ENCODE measurements at regions not wholly inside any gene's neighbourhood (a gene's known extent, or its start where the extent isn't known, plus 50 kb on each side); places are given as distances from the start of the nearest gene placed in this dataset.
A peak's percentile ranks its signal among the peaks of the same experiment; 100 is the strongest.

DNA sequence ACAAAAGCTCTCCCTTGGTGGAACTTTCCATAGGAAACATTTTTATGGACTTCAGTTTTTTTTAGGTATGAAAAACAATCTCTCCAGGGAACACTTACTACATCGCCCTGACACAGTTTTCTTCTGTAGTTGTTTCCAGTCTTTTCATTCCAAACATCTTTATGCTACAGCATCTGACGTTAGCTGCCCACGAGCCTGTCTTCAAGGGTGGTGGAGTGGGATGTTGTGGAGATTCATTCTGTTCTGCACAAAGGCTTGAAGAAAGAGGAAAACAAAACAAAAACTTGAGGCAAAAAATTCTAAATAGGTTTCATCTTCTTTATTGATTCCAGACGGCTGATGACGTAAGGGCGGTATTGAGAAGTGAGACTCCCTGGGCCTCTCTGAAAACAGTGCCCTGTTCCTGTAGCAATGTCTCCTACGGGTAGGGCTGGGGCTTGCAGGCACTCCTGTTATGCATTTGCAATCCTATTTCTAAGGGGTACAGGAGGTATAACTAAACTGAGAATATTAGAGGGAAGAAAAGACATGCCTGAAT is 375.0 kb downstream of the RNF144A start:
- ATAC-seq = no peak
- no peak for DNase-seq

- no peak for ATAC-seq
Measured at GRCh38 chr2:7309582-7309981, 392.4 kb downstream of the RNF144A start.

DNA sequence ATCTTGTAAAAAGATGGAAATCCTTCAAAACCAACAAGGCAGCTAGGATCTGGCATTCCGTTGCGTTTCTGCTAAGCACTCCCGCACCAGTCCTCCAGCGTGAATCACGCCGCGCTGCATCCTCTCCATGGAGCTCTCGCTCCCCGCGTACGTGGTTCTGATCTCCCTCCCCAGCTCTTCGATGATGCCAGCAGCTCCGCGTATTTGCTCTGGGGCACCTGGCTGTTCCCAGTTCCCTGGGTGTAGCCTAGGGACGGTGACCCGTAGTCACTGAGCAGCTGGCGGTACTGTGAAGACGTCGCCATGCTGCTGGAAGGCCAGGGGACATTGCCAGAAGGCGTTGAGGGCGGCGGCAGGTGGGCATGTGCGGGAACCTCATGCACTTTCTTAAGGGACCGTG is 407.5 kb downstream of the RNF144A start:
- ATAC-seq (no peak), DNase-seq (no peak)

More at GRCh38 chr2:7309582-7309981, 392.4 kb downstream of the RNF144A start:
- no peak for DNase-seq

DNA sequence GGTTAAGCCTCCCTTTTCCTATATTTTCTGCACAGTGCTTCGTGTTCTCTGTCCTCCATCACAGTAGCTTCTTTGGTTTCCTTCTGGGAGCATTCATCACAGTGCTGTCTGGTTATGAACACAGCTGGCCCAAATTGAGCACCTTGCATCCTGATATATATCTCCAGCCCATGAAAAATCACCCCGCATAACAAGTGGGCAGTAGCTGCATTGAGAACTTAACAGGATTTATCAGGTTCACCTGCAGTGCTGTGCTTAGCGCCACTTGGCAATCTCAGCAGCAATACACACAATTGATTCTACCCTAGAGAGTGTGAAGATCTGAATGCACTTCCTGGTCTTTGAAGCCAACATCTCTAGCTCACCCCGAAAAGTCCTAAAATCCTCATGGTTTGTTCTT is 408.0 kb downstream of the RNF144A start:
- no peak for DNase-seq
- ATAC-seq = no peak

- no peak for DNase-seq
- ATAC-seq = no peak
Measured at GRCh38 chr2:7329465-7329864, 412.3 kb downstream of the RNF144A start.

DNA sequence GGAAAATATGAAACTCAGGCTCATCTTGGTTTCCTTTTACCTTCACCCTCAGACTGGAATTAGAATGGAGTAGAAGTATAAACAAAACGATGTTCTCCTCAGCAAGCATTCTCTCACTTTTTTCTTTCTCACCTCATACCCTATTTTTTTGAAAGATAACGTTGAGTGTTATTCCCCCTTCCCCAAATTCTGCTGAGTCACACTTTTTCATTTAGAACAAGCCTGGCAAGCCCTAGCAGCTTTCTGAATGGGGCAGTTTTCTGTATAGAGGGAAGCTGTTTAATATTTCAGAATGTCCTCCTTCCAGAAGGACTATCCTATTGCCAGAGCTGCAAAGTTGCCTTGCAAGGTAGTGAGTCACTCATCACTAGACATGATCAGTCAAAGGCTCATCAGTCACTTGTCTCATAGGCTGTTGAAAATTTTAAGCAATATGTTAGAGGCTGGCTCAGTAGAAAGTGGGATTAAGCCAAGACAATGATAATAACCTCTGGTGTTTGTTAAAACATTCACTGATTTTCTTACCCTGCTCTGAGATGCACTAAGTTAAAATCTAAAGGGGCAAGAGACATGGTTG is 416.1 kb downstream of the RNF144A start:
- no peak for DNase-seq
- ATAC-seq = no peak

- ATAC-seq (no peak), DNase-seq (no peak)
Measured at GRCh38 chr2:7333960-7334493, 416.8 kb downstream of the RNF144A start.

DNA sequence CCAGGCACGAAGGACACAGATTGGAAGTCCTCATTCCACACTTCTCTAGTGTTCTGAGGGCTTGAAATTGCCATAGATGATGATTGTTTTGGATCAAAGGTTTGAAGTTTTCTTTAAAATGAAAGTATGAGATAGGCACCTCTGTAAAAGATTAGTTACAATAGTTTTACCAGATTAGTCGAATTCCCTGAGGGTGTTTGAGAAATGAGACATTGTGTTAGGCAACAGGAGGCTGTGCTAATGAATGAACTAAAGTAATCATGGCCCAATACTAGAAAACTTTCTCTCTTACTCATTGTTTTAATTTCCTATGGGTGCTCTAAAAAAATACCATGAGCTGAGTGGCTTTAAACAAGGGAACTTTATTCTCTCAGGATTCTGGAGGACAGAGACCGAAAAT is 421.7 kb downstream of the RNF144A start:
- DNase-seq (no peak), ATAC-seq (no peak)

DNA sequence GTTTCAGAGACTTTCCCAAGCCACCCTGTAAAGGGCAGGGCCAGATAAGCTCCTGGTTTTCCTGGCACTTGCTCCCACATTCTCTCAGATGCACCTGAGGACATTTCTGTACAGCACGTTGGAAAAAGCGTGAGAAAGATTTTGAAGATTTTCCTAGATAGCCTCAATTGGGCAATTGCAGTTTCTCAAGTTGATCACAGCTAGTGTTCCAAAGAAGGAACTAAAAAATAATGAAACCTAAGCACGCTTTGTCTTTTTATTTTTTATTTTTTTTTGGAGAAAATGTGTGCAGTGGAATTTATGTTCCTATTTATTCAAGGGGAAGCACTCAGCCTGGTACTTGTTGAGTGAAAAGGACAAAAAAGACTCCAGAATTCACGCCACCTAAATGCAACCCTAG is 429.1 kb downstream of the RNF144A start:
- DNase-seq (no peak), ATAC-seq (no peak)

DNA sequence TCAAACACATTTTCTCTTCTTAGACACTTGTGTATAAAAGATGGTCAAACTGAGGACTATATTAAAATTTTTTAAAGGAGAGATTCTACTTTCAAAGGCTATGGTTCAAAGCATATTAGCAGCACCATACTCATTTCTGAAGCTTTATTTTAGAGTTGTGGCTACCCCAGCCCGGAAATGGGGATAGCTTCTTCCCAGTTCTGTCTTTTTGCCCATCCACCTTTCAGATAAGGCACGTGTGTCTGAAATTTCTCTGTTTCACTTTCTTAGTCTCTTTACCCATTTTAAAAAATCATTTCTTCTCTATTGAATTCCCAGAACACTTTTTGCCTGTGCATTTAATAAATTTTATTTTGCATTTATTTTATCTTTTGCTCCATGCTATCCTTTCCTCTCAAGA is 431.5 kb downstream of the RNF144A start:
- DNase-seq (no peak), ATAC-seq (no peak)

DNA sequence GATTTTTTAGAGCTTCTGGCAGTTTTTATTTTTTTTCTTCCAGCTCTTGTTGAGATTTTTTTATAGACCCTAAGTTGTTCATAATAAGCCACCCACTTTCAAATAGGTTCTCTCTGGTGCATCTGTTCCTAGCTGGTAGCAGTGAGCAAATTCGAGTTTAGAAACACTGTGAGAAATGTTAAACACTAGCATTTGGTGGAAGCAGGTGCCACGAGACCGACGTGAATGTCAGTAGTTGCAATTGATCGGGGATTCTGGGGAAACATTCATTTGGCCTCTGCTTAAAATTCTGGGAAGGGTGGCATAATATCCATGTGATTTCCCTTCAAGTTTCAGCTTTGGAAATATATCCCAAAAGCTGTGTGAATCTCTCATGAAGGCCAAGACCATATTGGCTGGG is 435.0 kb downstream of the RNF144A start:
- no peak for ATAC-seq
- DNase-seq = no peak

DNA sequence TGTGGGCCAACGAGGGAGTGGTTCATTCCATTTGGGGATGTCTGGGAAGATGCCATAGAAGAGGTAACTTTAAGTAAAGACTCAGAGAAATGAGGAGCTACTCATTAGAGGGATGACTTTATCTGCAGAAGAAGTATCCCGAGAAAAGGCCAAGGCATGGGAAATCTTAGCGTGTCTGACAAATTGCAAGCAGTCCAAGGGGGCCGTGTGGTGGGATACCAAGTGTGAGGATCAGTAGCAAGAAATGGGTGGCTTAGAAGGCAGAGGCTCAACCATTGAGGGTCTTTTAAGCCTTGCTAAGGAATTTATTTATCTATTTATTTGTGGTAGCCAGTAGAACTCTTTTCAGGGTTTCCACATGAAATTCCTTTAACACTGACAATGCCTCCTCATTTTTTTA is 436.4 kb downstream of the RNF144A start:
- ATAC-seq (no peak), DNase-seq (no peak)

DNA sequence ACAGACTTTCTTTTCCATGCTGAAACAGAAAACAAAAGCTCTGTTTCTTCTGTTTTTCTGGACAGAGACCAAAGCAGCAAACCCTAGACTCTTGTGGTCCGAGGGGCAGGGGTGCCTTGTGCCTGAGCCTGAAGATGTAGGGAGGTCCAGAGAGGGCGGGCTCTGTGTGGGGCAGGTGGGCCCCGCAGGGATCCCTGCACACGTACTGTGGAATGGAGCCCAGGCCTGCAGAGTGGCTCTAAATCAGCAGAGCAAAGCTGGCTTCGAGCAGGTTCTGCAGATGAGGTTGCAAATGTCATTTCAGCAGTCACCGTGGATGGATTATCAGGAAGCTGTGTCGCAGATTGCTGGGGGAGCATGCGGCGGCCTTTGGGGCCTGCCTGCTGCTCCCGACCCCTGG is 438.6 kb downstream of the RNF144A start:
- no peak for ATAC-seq
- no peak for DNase-seq

- no peak for ATAC-seq
- no peak for DNase-seq
Measured at GRCh38 chr2:7356909-7357584, 439.8 kb downstream of the RNF144A start.

DNA sequence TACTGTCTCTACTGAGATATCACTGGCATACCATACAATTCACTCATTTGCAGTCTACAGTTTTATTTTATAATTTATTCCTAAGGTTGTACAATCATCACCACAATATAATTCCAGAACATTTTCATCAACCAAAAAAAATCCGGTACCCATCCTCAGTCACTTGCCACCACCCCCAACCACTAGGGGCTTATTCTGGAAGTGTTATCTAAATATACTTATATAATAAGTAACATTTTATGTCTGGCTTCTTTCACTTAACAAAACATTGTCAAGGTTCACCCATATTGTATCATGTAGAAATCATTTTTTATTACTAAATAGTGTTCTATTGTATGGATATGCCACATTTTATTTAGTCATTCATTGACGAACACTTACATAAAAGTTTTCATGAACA is 440.8 kb downstream of the RNF144A start:
- DNase-seq = no peak
- no peak for ATAC-seq

DNA sequence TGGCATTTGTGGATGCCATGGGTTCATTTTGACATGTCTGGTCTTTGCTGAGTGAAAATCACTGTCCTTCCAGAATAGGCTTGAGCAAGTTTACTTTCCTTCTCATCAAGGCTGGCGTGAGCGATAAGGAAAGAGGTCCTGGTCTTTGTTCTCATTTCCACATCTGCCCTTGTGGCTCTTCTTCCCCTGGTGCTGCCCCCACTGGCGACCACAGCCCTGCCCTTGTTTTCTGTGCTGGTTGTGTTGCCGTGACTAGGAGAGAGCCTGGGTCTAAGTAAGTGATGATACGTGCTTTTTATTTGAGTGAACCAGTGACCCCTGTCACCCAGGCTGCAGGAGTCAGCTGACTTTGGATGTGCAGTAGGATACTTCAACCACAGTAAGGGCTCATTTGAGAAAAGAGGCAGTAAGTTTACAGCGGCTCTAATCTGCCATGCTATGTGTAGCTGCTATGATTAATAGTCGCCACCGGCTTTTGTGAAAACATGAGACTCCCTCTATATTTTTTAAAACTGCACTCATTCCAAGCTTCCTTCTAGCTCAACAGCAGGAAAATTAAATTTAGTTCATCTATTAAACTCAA is 441.7 kb downstream of the RNF144A start:
- ATAC-seq = peak; percentile 19
- DNase-seq = no peak

- no peak for DNase-seq
- ATAC-seq = no peak
Measured at GRCh38 chr2:7363906-7364305, 446.7 kb downstream of the RNF144A start.

DNA sequence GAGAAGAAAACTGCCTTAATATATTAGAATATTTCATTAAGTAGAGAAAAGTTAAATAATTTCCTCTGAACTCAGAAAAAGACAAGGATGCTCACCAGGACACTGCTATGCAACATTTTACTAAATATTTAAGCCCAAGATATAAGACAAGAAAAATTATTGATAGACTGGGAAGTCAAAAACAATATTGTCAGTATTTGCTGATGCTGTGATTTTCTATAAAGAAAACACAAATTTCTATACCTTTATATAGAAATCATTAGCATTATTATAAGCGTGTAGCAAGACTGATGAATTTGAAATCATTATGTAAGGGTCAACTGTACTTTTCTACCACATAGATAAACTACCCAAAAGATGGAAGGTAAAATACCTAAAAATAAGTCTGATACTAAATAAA is 451.0 kb downstream of the RNF144A start:
- no peak for ATAC-seq
- DNase-seq = no peak

DNA sequence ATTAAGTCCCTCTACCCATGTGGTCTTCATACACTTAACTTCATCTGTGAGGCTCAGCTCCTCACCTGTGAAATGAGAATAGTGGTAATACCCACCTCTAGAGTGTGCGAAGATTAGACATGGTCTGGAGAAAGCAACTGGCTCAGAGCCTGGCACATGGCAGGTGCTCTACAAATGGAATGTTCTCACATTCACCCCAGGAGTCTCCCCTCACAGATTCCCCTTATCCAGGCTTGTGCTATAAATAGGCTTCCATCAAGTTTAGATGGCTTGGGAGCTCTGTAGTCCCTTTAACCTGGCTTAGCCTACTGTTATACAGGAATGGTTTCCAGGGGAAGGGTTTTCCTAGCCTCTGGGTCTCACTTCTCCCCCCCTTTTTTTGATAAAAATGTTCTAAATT is 455.9 kb downstream of the RNF144A start:
- ATAC-seq (no peak), DNase-seq (no peak)

DNA sequence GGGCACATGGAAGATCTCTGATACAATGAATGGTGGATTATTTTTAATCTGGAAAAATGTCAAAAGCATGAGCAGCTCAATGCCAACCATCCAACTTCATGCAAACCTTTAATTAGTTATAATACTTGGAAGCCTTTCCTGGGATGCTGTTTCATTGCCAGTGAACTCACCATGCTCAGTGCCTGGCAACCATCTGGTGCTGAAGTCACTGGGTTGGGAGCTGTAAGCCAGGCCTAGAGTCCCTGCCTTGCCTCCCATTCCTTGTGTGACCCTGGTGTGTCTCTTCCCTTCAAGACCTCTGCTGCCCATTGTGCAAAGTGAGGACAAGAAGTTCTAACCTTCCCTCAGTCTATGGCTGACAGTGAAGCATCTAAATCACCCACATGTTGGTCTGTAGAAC is 458.7 kb downstream of the RNF144A start:
- ATAC-seq (no peak), DNase-seq (no peak)

DNA sequence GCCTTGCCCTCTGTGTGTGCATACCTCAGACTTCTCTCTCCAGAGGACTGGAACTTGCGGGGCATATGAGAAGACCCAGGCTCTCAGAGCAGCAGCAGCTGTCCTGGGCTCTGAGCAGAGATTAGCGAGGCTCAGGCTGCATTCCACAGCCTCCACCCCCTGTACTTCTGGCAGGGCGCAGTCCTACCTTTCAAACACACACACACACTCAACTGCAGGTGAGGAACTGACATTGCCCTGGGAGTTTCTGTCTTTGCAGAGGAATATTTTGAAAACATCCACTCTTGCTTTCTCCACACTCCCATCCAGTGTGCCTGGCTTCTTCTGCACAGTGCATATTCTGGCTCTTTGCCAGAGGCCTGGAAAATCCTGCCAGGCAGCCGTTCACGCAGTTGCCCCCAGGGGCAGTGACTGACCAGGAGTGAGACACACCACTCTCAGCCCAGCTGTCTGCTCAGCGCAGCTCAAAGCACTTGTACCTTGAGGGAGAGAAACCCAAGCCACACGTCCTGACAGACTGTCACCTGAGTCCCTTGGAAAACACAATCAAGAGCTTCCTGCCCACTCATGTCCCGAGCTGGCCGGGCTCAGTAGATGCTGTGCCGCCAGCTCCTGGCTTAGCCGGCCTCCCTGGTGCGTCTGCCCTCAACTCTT is 460.8 kb downstream of the RNF144A start:
- DNase-seq (no peak), ATAC-seq (no peak)

DNA sequence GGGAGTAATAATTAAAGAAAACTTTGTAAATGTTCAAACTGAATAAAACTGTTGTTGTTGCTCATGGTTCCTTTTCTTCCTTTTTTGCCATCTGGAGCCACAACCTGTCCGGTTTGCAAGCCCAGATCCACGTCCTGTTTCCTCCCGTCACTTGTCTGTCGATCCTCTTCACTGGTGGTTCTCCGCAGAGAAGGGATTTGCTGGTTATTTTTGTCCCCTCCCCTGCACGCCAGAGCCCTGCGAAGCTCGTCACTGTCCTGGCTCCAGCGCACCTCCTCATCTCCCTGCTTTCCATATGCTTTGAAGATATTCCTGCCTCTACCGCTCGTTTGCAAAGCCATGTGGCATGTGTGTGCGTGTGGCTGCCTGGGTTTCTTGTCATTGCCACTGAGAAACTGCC is 461.4 kb downstream of the RNF144A start:
- ATAC-seq (no peak), DNase-seq (no peak)

DNA sequence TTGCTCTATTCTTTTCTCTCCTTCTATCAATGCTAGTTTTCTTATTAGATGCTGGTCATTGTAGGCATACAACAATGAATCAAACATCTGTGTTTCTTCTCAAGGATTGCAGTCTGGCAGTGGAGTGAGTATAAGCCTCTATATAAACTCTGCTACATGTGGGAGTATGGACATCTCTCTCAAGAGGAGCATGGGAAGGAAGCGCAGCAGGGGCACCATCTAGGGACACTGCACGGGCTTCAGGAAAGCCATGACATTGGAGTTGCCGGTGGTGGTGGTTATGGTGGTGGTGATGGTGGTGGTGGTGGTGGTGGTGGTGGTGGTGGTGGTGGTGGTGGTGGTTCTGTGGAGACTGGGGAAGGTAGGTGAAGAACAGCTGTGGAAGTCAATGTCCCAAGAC is 462.6 kb downstream of the RNF144A start:
- ATAC-seq (no peak), DNase-seq (no peak)
